ENCODE measurements at regions not wholly inside any gene's neighbourhood (a gene's known extent, or its start where the extent isn't known, plus 50 kb on each side); places are given as distances from the start of the nearest gene placed in this dataset.

DNA sequence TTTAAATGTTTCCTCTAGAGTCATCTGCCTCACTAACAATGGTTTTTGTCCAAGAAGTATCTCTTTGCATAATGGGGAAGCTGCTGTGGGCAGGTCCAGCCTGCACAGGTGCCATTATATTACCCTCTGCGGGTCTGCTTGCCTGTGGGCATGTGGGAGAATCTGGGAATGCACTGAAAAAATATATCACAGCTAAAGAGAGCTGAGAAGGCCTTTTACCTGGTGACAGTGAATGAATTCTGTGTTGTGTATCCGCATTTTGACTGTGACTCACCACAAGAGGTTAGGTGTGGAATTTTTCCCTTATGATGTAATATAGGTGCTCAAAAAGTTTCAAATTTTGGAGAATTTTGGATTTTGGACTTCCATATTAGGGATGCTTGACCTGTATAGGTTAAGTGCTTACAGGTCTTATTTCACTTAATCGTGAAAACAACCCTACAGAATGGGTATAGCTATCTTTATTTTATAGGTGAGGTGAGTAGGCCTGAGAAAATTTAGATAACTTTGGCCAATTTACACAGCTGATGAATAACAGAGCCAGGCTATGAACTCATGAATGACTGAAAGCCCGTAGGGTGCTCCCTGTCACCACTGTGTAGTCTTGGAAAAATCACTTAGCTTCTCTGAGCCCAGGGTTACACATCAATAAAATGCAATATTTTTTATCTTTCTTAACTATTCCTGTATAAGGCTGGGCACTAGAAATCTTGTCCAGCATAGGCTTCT, 198.0 kb upstream of the EPHA5 start:
- Histone ChIP-seq H3K27me3 (no peaks in the 10 kb centered on the region), H3K36me3 (no peaks in the 10 kb centered on the region), H3K4me1 (no peaks in the 10 kb centered on the region), H3K27ac (no peak overlapping the region), H3K4me3 (no peak overlapping the region), H3K9me3 (no peaks in the 10 kb centered on the region)
- 84 to 95% methylated on average over 3 to 4 of the region's 4 CpGs for WGBS, 2 donors (ENCODE audit: low coverage in 1 of 2)
- in situ Hi-C loops (cut with MboI; ENCODE audit: low pct_ligation_motif_present in 1 of 4, low pct_unique_long_range_greater_than_20kb in 1 of 4, low sequenced_read_pairs in 3 of 4) (no loop called here), intact Hi-C loops (cut with DNase I; ENCODE audit: low total_unique reads) (no loop called here)
- no peak for TF ChIP-seq POLR2AphosphoS5 (IDR thresholded peaks at IDR 0.05)
- TF ChIP-seq, protein P1, sequence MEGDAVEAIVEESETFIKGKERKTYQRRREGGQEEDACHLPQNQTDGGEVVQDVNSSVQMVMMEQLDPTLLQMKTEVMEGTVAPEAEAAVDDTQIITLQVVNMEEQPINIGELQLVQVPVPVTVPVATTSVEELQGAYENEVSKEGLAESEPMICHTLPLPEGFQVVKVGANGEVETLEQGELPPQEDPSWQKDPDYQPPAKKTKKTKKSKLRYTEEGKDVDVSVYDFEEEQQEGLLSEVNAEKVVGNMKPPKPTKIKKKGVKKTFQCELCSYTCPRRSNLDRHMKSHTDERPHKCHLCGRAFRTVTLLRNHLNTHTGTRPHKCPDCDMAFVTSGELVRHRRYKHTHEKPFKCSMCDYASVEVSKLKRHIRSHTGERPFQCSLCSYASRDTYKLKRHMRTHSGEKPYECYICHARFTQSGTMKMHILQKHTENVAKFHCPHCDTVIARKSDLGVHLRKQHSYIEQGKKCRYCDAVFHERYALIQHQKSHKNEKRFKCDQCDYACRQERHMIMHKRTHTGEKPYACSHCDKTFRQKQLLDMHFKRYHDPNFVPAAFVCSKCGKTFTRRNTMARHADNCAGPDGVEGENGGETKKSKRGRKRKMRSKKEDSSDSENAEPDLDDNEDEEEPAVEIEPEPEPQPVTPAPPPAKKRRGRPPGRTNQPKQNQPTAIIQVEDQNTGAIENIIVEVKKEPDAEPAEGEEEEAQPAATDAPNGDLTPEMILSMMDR (IDR thresholded peaks at IDR 0.05), result no peak
- TF ChIP-seq POLR2A (IDR thresholded peaks at IDR 0.05), result no peak
- TF ChIP-seq EP300 (IDR thresholded peaks at IDR 0.05; ENCODE audit: low read depth), result no peak
- DNase-seq, result no peak

DNA sequence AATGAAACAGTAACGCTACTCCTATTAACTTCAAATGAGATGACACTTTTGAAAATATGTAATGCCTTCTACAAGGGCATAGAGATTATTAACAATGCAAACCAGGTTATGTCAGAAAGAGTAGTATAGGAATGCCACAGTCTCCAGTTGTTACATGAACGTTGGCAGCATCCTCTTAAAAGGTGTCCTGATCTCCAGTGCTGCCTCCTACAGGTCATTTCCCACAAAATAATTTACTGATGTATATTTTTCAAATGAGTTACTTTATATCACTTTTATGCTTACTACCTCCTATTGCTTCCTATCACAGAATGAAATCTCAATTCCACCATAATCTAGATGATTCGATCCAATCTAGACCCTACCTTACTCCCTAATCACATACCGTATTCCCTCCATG, 195.2 kb upstream of the EPHA5 start:
- in situ Hi-C loops (cut with MboI; ENCODE audit: low pct_ligation_motif_present in 1 of 4, low pct_unique_long_range_greater_than_20kb in 1 of 4, low sequenced_read_pairs in 3 of 4), result no loop called here
- WGBS, 2 donors (ENCODE audit: low coverage in 1 of 2), result 63 to 65% methylated on average over 4 of the region's 4 CpGs
- Histone ChIP-seq H3K4me3 (no peak overlapping the region), H3K27ac (no peak overlapping the region), H3K27me3 (no peaks in the 10 kb centered on the region), H3K4me1 (no peaks in the 10 kb centered on the region), H3K36me3 (no peaks in the 10 kb centered on the region), H3K9me3 (no peaks in the 10 kb centered on the region)
- TF ChIP-seq, protein P1 (IDR thresholded peaks at IDR 0.05), result no peak
- no peak for TF ChIP-seq POLR2AphosphoS5 (IDR thresholded peaks at IDR 0.05)
- no peak for TF ChIP-seq POLR2A (IDR thresholded peaks at IDR 0.05)
- no peak for TF ChIP-seq EP300 (IDR thresholded peaks at IDR 0.05; ENCODE audit: low read depth)
- intact Hi-C loops (cut with DNase I; ENCODE audit: low total_unique reads), result no loop called here
- DNase-seq, result no peak

DNA sequence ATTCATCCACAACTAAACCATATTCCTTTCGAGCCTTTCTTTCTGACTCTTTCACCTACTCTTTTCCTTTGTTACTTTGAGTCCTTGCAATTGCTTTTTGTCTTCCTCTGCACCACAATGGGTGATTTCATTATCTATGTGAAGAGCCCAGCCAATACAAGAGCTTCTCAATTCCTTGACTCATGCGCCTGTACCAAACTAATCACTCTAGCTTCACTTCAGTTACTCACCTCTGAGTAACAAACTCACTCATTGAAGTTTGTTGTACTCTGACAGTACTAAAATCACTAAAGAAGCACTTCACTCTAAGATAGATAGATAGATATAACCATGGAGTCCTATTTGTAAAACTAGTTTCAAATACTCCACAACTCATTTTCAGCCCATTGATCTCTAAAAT, 191.7 kb upstream of the EPHA5 start:
- H3K4me3 ChIP-seq, result no peak overlapping the region
- no peaks in the 10 kb centered on the region for H3K9me3 ChIP-seq
- H3K27ac ChIP-seq, result no peak overlapping the region
- in situ Hi-C loops (cut with MboI; ENCODE audit: low pct_ligation_motif_present in 1 of 4, low pct_unique_long_range_greater_than_20kb in 1 of 4, low sequenced_read_pairs in 3 of 4) (no loop called here), intact Hi-C loops (cut with DNase I; ENCODE audit: low total_unique reads) (no loop called here)
- H3K36me3 ChIP-seq, result no peaks in the 10 kb centered on the region
- no peaks in the 10 kb centered on the region for H3K27me3 ChIP-seq
- TF ChIP-seq, protein P1 (IDR thresholded peaks at IDR 0.05), result no peak
- TF ChIP-seq POLR2A (IDR thresholded peaks at IDR 0.05) (no peak), EP300 (IDR thresholded peaks at IDR 0.05; ENCODE audit: low read depth) (no peak), POLR2AphosphoS5 (IDR thresholded peaks at IDR 0.05) (no peak)
- 57 to 88% methylated on average over 1 to 2 of the region's 2 CpGs for WGBS, 2 donors (ENCODE audit: low coverage in 1 of 2)
- no peak for DNase-seq
- no peaks in the 10 kb centered on the region for H3K4me1 ChIP-seq

DNA sequence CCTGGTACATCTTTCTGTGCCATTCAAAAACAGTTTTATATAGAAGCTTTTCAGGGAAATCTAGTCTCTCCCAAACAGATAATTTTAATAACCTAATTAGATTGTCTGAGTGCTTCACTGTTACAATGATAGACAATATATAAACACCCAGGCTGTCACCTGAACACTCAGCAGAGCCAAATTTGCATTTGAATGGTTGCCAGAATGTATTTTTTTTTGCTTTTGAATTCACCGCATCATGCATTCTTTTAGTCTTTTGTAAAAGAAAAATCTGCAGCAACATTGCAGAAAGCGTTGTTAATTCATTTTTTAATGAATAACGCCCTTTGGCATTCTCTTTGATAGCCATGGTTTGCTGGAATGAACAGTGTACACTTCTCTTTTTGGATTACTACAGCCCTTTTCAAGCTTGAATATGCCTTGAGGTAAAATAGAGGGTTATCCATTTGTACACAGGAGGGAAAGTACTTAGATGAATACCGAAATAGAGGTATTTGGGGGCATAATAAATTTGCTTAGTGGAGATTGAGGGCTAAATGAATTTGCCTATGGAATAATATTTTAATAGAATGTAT, 175.0 kb upstream of the EPHA5 start:
- in situ Hi-C loops (cut with MboI; ENCODE audit: low pct_ligation_motif_present in 1 of 4, low pct_unique_long_range_greater_than_20kb in 1 of 4, low sequenced_read_pairs in 3 of 4), result no loop called here

More for the DNA sequence above, 175.0 kb upstream of the EPHA5 start:
- no peak overlapping the region for H3K4me3 ChIP-seq
- no peaks in the 10 kb centered on the region for H3K27me3 ChIP-seq
- H3K4me1 ChIP-seq, result no peaks in the 10 kb centered on the region
- no peaks in the 10 kb centered on the region for H3K36me3 ChIP-seq
- no peak overlapping the region for H3K27ac ChIP-seq
- DNase-seq, result no peak
- TF ChIP-seq, protein P1 (IDR thresholded peaks at IDR 0.05), result no peak
- TF ChIP-seq POLR2A (IDR thresholded peaks at IDR 0.05), result no peak
- no peak for TF ChIP-seq EP300 (IDR thresholded peaks at IDR 0.05; ENCODE audit: low read depth)
- TF ChIP-seq POLR2AphosphoS5 (IDR thresholded peaks at IDR 0.05), result no peak
- 70 to 76% methylated on average over 4 of the region's 4 CpGs for WGBS, 2 donors (ENCODE audit: low coverage in 1 of 2)
- H3K9me3 ChIP-seq, result no peaks in the 10 kb centered on the region
- intact Hi-C loops (cut with DNase I; ENCODE audit: low total_unique reads), result no loop called here
